ENCODE measurements at regions not wholly inside any gene's neighbourhood (a gene's known extent, or its start where the extent isn't known, plus 50 kb on each side); places are given as distances from the start of the nearest gene placed in this dataset.

GRCh38 chr4:176504118-176504517 is 184.4 kb downstream of the SPCS3 start:
- no peak overlapping the region for H3K9ac ChIP-seq (ENCODE audit: low read length in 2 of 2)
- H3K36me3 ChIP-seq (ENCODE audit: control insufficient read depth in 2 of 2, insufficient read depth in 2 of 2, low read length in 2 of 2) = no peaks in the 10 kb centered on the region
- no peak overlapping the region for H3K27ac ChIP-seq (ENCODE audit: low read length)
- no peak overlapping the region for H3K4me3 ChIP-seq (ENCODE audit: low read length in 2 of 2)
- no peaks in the 10 kb centered on the region for H3K4me1 ChIP-seq (ENCODE audit: control insufficient read depth, insufficient read depth, low read length)
- no peaks in the 10 kb centered on the region for H3K9me3 ChIP-seq (ENCODE audit: control insufficient read depth in 2 of 2, low read length in 2 of 2)
- H3K27me3 ChIP-seq (ENCODE audit: control insufficient read depth in 1 of 2, insufficient read depth in 2 of 2, low read length in 2 of 2) = no peaks in the 10 kb centered on the region

- Histone ChIP-seq H3K27me3 (ENCODE audit: control insufficient read depth in 1 of 2, insufficient read depth in 2 of 2, low read length in 2 of 2) (no peaks in the 10 kb centered on the region), H3K4me3 (ENCODE audit: low read length in 2 of 2) (no peak overlapping the region), H3K9ac (ENCODE audit: low read length in 2 of 2) (no peak overlapping the region), H3K27ac (ENCODE audit: low read length) (no peak overlapping the region), H3K9me3 (ENCODE audit: control insufficient read depth in 2 of 2, low read length in 2 of 2) (no peaks in the 10 kb centered on the region), H3K36me3 (ENCODE audit: control insufficient read depth in 2 of 2, insufficient read depth in 2 of 2, low read length in 2 of 2) (no peaks in the 10 kb centered on the region), H3K4me1 (ENCODE audit: control insufficient read depth, insufficient read depth, low read length) (no peaks in the 10 kb centered on the region)
Observed at GRCh38 chr4:176507845-176508533, 188.2 kb downstream of the SPCS3 start.

GRCh38 chr4:176508780-176509331 is 189.1 kb downstream of the SPCS3 start:
- Histone ChIP-seq H3K27me3 (ENCODE audit: control insufficient read depth in 1 of 2, insufficient read depth in 2 of 2, low read length in 2 of 2) (no peaks in the 10 kb centered on the region), H3K27ac (ENCODE audit: low read length) (no peak overlapping the region), H3K4me1 (ENCODE audit: control insufficient read depth, insufficient read depth, low read length) (no peaks in the 10 kb centered on the region), H3K9ac (ENCODE audit: low read length in 2 of 2) (no peak overlapping the region), H3K4me3 (ENCODE audit: low read length in 2 of 2) (no peak overlapping the region), H3K9me3 (ENCODE audit: control insufficient read depth in 2 of 2, low read length in 2 of 2) (no peaks in the 10 kb centered on the region), H3K36me3 (ENCODE audit: control insufficient read depth in 2 of 2, insufficient read depth in 2 of 2, low read length in 2 of 2) (no peaks in the 10 kb centered on the region)

DNA sequence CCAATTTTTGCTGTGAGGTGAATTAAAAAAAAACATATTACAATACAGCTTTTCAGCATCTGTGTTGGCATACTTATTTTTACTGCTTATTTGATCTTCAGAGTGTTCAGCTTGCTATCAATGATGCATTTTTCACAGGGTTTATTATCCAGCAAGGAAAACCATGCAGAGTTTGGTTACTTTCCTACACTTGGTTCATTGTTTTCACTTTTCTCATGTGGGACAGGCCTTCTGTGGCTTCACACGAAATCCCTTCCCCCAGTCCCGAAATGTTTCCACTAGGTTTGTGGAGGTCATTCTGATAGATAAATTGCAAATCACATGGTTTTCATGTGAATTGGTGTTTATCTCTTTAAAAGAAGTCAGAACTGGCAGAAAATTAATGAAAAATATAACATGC is 205.8 kb downstream of the SPCS3 start:
- Histone ChIP-seq H3K27me3 (ENCODE audit: control insufficient read depth in 1 of 2, insufficient read depth in 2 of 2, low read length in 2 of 2) (no peaks in the 10 kb centered on the region), H3K9ac (ENCODE audit: low read length in 2 of 2) (no peak overlapping the region), H3K27ac (ENCODE audit: low read length) (no peak overlapping the region), H3K36me3 (ENCODE audit: control insufficient read depth in 2 of 2, insufficient read depth in 2 of 2, low read length in 2 of 2) (no peaks in the 10 kb centered on the region), H3K4me1 (ENCODE audit: control insufficient read depth, insufficient read depth, low read length) (no peaks in the 10 kb centered on the region), H3K4me3 (ENCODE audit: low read length in 2 of 2) (no peak overlapping the region), H3K9me3 (ENCODE audit: control insufficient read depth in 2 of 2, low read length in 2 of 2) (no peaks in the 10 kb centered on the region)

DNA sequence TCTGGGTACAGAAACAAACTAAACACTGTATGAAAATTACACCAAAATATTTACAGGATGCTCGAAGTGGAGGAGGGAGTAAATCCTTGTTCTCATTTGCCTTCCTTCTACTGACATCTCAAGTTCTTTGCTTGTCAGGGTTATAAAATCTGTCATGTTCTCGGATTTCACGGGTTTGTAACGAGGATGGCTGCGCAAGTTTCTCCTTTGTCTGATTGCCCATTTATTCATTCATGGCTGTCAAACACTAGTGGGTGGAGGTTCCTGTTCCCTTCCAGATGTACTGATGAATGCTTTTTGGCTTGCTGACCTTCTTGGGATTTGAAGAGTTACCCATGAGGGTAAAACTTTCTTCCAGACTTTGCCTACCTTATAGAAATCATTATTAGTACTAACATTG is 206.9 kb downstream of the SPCS3 start:
- Histone ChIP-seq H3K9me3 (ENCODE audit: control insufficient read depth in 2 of 2, low read length in 2 of 2) (no peaks in the 10 kb centered on the region), H3K27me3 (ENCODE audit: control insufficient read depth in 1 of 2, insufficient read depth in 2 of 2, low read length in 2 of 2) (no peaks in the 10 kb centered on the region), H3K4me3 (ENCODE audit: low read length in 2 of 2) (no peak overlapping the region), H3K36me3 (ENCODE audit: control insufficient read depth in 2 of 2, insufficient read depth in 2 of 2, low read length in 2 of 2) (no peaks in the 10 kb centered on the region), H3K4me1 (ENCODE audit: control insufficient read depth, insufficient read depth, low read length) (no peaks in the 10 kb centered on the region), H3K27ac (ENCODE audit: low read length) (no peak overlapping the region), H3K9ac (ENCODE audit: low read length in 2 of 2) (no peak overlapping the region)

DNA sequence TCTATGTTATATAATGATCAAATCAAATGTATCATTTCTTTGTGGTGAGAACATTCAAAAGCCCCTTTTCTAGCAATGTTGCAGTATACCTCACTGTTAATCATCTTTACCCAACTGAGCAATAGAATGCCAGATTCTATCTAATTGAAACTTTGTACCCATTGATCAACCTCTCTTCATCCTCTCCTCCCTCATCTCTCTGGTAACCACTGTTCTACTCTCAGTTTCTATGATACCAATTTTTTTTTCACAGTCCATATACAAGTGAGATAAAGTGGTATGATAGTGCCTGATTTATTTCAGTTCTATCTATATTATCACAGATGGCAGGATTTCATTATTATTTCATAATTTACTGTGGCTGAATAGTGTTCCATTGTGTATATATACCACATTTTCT is 209.8 kb downstream of the SPCS3 start:
- Histone ChIP-seq H3K9me3 (ENCODE audit: control insufficient read depth in 2 of 2, low read length in 2 of 2) (no peaks in the 10 kb centered on the region), H3K4me3 (ENCODE audit: low read length in 2 of 2) (no peak overlapping the region), H3K4me1 (ENCODE audit: control insufficient read depth, insufficient read depth, low read length) (no peaks in the 10 kb centered on the region), H3K36me3 (ENCODE audit: control insufficient read depth in 2 of 2, insufficient read depth in 2 of 2, low read length in 2 of 2) (no peaks in the 10 kb centered on the region), H3K27me3 (ENCODE audit: control insufficient read depth in 1 of 2, insufficient read depth in 2 of 2, low read length in 2 of 2) (no peaks in the 10 kb centered on the region), H3K27ac (ENCODE audit: low read length) (no peak overlapping the region), H3K9ac (ENCODE audit: low read length in 2 of 2) (no peak overlapping the region)

DNA sequence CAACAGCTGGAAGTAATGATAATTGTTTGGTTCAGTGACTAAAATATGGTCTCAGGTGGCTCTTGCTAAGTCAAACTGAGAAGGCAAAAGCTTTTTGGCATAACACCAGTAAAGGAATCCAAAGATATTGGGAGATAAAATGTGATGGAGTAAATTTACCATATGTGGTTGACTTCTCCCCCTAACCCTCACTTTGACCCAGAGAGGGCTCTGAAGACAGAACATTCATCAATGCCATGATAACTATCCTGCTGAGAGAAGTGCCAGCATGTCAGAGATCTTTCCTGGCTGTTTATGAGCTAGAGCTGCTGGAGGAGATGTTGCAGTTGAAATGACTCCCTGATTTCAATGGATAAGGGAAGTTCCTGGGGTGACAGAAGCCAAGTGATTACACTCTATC is 213.4 kb downstream of the SPCS3 start:
- H3K27ac ChIP-seq (ENCODE audit: low read length) = no peak overlapping the region
- no peaks in the 10 kb centered on the region for H3K9me3 ChIP-seq (ENCODE audit: control insufficient read depth in 2 of 2, low read length in 2 of 2)
- no peak overlapping the region for H3K9ac ChIP-seq (ENCODE audit: low read length in 2 of 2)
- no peak overlapping the region for H3K4me3 ChIP-seq (ENCODE audit: low read length in 2 of 2)
- no peaks in the 10 kb centered on the region for H3K4me1 ChIP-seq (ENCODE audit: control insufficient read depth, insufficient read depth, low read length)
- no peaks in the 10 kb centered on the region for H3K36me3 ChIP-seq (ENCODE audit: control insufficient read depth in 2 of 2, insufficient read depth in 2 of 2, low read length in 2 of 2)
- H3K27me3 ChIP-seq (ENCODE audit: control insufficient read depth in 1 of 2, insufficient read depth in 2 of 2, low read length in 2 of 2) = no peaks in the 10 kb centered on the region

GRCh38 chr4:176534566-176534965 is 214.8 kb downstream of the SPCS3 start:
- H3K4me3 ChIP-seq (ENCODE audit: low read length in 2 of 2) = no peak overlapping the region
- H3K4me1 ChIP-seq (ENCODE audit: control insufficient read depth, insufficient read depth, low read length) = no peaks in the 10 kb centered on the region
- no peak overlapping the region for H3K9ac ChIP-seq (ENCODE audit: low read length in 2 of 2)
- H3K27ac ChIP-seq (ENCODE audit: low read length) = no peak overlapping the region
- H3K27me3 ChIP-seq (ENCODE audit: control insufficient read depth in 1 of 2, insufficient read depth in 2 of 2, low read length in 2 of 2) = no peaks in the 10 kb centered on the region
- no peaks in the 10 kb centered on the region for H3K9me3 ChIP-seq (ENCODE audit: control insufficient read depth in 2 of 2, low read length in 2 of 2)
- no peaks in the 10 kb centered on the region for H3K36me3 ChIP-seq (ENCODE audit: control insufficient read depth in 2 of 2, insufficient read depth in 2 of 2, low read length in 2 of 2)

GRCh38 chr4:176538217-176538925 is 218.6 kb downstream of the SPCS3 start:
- no peaks in the 10 kb centered on the region for H3K9me3 ChIP-seq (ENCODE audit: control insufficient read depth in 2 of 2, low read length in 2 of 2)
- no peak overlapping the region for H3K27ac ChIP-seq (ENCODE audit: low read length)
- H3K36me3 ChIP-seq (ENCODE audit: control insufficient read depth in 2 of 2, insufficient read depth in 2 of 2, low read length in 2 of 2) = no peaks in the 10 kb centered on the region
- H3K4me1 ChIP-seq (ENCODE audit: control insufficient read depth, insufficient read depth, low read length) = no peaks in the 10 kb centered on the region
- H3K4me3 ChIP-seq (ENCODE audit: low read length in 2 of 2) = no peak overlapping the region
- no peaks in the 10 kb centered on the region for H3K27me3 ChIP-seq (ENCODE audit: control insufficient read depth in 1 of 2, insufficient read depth in 2 of 2, low read length in 2 of 2)
- H3K9ac ChIP-seq (ENCODE audit: low read length in 2 of 2) = no peak overlapping the region

GRCh38 chr4:176539091-176539784 is 219.5 kb downstream of the SPCS3 start:
- H3K27ac ChIP-seq (ENCODE audit: low read length) = no peak overlapping the region

More at GRCh38 chr4:176539091-176539784, 219.5 kb downstream of the SPCS3 start:
- Histone ChIP-seq H3K36me3 (ENCODE audit: control insufficient read depth in 2 of 2, insufficient read depth in 2 of 2, low read length in 2 of 2) (no peaks in the 10 kb centered on the region), H3K27me3 (ENCODE audit: control insufficient read depth in 1 of 2, insufficient read depth in 2 of 2, low read length in 2 of 2) (no peaks in the 10 kb centered on the region), H3K9me3 (ENCODE audit: control insufficient read depth in 2 of 2, low read length in 2 of 2) (no peaks in the 10 kb centered on the region), H3K4me1 (ENCODE audit: control insufficient read depth, insufficient read depth, low read length) (no peaks in the 10 kb centered on the region), H3K4me3 (ENCODE audit: low read length in 2 of 2) (no peak overlapping the region), H3K9ac (ENCODE audit: low read length in 2 of 2) (no peak overlapping the region)

Measured in stomach smooth muscle (tissue), 2 donors.